Ovary (tissue), 3 donors: ENCODE measurements at regions not wholly inside any gene's neighbourhood (a gene's known extent, or its start where the extent isn't known, plus 50 kb on each side); places are given as distances from the start of the nearest gene placed in this dataset.

Source experiments
- EP300 ChIP-seq: sonication (generic); formaldehyde crosslinking; IDR thresholded peaks from one replicate; pipeline ENCODE4 v1.6.1; 2017; ENCODE audit warnings: antibody characterized with exemption
- TF ChIP-seq, protein P1 (sequence below), 3 donors: fragments of 450-650 bp in 2 of 3; fragments of 200-600 bp in 1 of 3; IDR thresholded peaks; one replicate each; pipeline versions ENCODE4 v1.5.1 to v1.8.0; 2016 to 2022; ENCODE audit warnings: antibody characterized with exemption in 3 of 3, mild to moderate bottlenecking in 1 of 3
- donor health status: DM: no; HTN: no; CAD: no.

DNA sequence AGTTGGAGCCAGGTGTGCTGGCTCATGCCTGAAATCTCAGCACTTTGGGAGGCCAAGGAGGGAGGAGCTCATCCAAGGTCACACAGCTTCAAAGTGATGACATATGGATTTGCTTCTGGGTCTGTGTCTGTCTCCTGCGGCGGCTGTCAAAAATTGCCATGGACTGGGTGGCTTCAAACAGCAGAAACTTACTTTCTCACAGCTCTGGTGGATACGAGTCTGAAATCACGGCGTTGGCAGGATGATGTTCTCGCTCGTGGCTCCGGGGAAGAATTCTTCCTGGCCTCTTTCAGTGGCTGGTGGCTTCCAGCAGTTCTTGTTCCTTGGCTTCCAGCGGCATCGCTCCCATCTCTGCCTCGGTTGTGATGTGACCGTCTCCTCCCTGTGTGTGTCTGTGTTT is 314.8 kb upstream of the C1orf174 start:
- TF ChIP-seq, protein P1, sequence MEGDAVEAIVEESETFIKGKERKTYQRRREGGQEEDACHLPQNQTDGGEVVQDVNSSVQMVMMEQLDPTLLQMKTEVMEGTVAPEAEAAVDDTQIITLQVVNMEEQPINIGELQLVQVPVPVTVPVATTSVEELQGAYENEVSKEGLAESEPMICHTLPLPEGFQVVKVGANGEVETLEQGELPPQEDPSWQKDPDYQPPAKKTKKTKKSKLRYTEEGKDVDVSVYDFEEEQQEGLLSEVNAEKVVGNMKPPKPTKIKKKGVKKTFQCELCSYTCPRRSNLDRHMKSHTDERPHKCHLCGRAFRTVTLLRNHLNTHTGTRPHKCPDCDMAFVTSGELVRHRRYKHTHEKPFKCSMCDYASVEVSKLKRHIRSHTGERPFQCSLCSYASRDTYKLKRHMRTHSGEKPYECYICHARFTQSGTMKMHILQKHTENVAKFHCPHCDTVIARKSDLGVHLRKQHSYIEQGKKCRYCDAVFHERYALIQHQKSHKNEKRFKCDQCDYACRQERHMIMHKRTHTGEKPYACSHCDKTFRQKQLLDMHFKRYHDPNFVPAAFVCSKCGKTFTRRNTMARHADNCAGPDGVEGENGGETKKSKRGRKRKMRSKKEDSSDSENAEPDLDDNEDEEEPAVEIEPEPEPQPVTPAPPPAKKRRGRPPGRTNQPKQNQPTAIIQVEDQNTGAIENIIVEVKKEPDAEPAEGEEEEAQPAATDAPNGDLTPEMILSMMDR (IDR thresholded peaks at IDR 0.05) = no peak
- TF ChIP-seq EP300 = no peak
